Stimulated activated CD8-positive, alpha-beta memory T cell treated with anti-CD3 and anti-CD28 coated beads, Interleukin-15, amount 100 ng/mL, for 1 hour (primary cell): ENCODE measurements at regions not wholly inside any gene's neighbourhood (a gene's known extent, or its start where the extent isn't known, plus 50 kb on each side); places are given as distances from the start of the nearest gene placed in this dataset.

ENCODE experiments used
- DNase-seq: peaks from one replicate; pipeline ENCODE4 v3.0.0-alpha.2; 2020; ENCODE audit warnings: low read depth

- no peak for DNase-seq
Observed at GRCh38 chr12:130074661-130075406, 87.4 kb upstream of the FZD10 start.

- DNase-seq, result no peak
Observed at GRCh38 chr12:130075497-130076076, 86.7 kb upstream of the FZD10 start.

- DNase-seq, result no peak
Observed at GRCh38 chr12:130076126-130076525, 86.1 kb upstream of the FZD10 start.

- DNase-seq, result no peak
Observed at GRCh38 chr12:130076752-130077151, 85.5 kb upstream of the FZD10 start.

GRCh38 chr12:130078852-130079251, 83.4 kb upstream of the FZD10 start:
- no peak for DNase-seq

- DNase-seq, result no peak
Observed at GRCh38 chr12:130079279-130079678, 83.0 kb upstream of the FZD10 start.

GRCh38 chr12:130080205-130080604, 82.1 kb upstream of the FZD10 start:
- DNase-seq, result no peak

GRCh38 chr12:130081117-130081805, 81.0 kb upstream of the FZD10 start:
- no peak for DNase-seq

- DNase-seq, result no peak
Observed at GRCh38 chr12:130083002-130083401, 79.3 kb upstream of the FZD10 start.

- DNase-seq, result no peak
Observed at GRCh38 chr12:130083734-130084133, 78.5 kb upstream of the FZD10 start.

GRCh38 chr12:130084359-130084758, 77.9 kb upstream of the FZD10 start:
- no peak for DNase-seq

- no peak for DNase-seq
Observed at GRCh38 chr12:130086248-130086647, 76.0 kb upstream of the FZD10 start.

- DNase-seq, result no peak
Observed at GRCh38 chr12:130086797-130087196, 75.5 kb upstream of the FZD10 start.

GRCh38 chr12:130087222-130087621, 75.0 kb upstream of the FZD10 start:
- no peak for DNase-seq

GRCh38 chr12:130088504-130088903, 73.8 kb upstream of the FZD10 start:
- DNase-seq, result no peak

- DNase-seq, result no peak
Observed at GRCh38 chr12:130090542-130090941, 71.7 kb upstream of the FZD10 start.

- no peak for DNase-seq
Observed at GRCh38 chr12:130093380-130093779, 68.9 kb upstream of the FZD10 start.

- no peak for DNase-seq
Observed at GRCh38 chr12:130097342-130097741, 64.9 kb upstream of the FZD10 start.

- no peak for DNase-seq
Observed at GRCh38 chr12:130097798-130098255, 64.4 kb upstream of the FZD10 start.

GRCh38 chr12:130098301-130099005, 63.8 kb upstream of the FZD10 start:
- DNase-seq, result no peak

GRCh38 chr12:130100634-130101362, 61.5 kb upstream of the FZD10 start:
- no peak for DNase-seq

GRCh38 chr12:130101370-130101769, 60.9 kb upstream of the FZD10 start:
- no peak for DNase-seq
